ENCODE measurements at regions not wholly inside any gene's neighbourhood (a gene's known extent, or its start where the extent isn't known, plus 50 kb on each side); places are given as distances from the start of the nearest gene placed in this dataset.

DNA sequence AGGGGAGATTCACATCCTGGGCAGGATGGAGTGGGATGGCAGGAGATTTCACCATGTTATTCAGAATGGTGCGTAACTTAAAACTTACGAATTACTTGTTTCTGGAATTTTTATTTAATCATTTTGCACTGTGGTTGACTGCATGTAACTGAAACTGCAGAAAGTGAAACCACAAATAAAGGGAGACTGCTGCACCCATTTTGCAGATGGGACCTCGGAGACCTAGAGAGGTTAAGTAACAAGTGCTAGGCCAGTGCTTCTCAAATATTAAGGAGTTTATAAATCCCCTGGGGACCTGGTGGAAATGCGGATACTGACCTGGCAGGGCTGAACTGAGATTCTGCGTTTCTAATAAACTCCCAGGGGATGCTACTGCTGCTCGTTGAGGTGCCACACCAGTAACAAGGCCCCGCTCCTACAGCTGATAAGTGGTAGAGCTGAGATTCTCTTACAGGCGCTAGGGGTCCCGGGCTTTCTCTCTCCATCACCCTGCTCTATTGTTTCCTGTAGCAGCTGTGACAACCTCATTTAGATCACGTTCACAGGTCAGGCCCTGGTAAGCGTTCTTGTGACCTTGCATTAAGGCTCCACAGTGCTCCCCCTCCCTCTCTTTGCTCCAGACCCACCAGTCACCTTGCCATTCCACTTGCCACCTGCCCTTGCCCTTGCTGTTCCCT lies 167.1 kb upstream of the CDH13 start:
- TF ChIP-seq GTF2I (CRISPR knock-in tag; conservative IDR thresholded peaks at IDR 0.05) = no peak
- no peak for TF ChIP-seq USF2 (CRISPR knock-in tag; IDR thresholded peaks at IDR 0.05)
- TF ChIP-seq ESRRA (CRISPR knock-in tag; IDR thresholded peaks at IDR 0.05; ENCODE audit: borderline replicate concordance) = no peak
- no peak for TF ChIP-seq CTCF (IDR thresholded peaks at IDR 0.05)
- TF ChIP-seq, protein P1, sequence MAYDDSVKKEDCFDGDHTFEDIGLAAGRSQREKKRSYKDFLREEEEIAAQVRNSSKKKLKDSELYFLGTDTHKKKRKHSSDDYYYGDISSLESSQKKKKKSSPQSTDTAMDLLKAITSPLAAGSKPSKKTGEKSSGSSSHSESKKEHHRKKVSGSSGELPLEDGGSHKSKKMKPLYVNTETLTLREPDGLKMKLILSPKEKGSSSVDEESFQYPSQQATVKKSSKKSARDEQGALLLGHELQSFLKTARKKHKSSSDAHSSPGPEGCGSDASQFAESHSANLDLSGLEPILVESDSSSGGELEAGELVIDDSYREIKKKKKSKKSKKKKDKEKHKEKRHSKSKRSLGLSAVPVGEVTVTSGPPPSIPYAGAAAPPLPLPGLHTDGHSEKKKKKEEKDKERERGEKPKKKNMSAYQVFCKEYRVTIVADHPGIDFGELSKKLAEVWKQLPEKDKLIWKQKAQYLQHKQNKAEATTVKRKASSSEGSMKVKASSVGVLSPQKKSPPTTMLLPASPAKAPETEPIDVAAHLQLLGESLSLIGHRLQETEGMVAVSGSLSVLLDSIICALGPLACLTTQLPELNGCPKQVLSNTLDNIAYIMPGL (CRISPR knock-in tag; IDR thresholded peaks at IDR 0.05) = no peak
- TF ChIP-seq MYBL2 (CRISPR knock-in tag; IDR thresholded peaks at IDR 0.05) = no peak
- no peak for TF ChIP-seq IRF2 (CRISPR knock-in tag; IDR thresholded peaks at IDR 0.05; ENCODE audit: borderline replicate concordance, low read depth)
- TF ChIP-seq FOXP1 (CRISPR knock-in tag; IDR thresholded peaks at IDR 0.05; ENCODE audit: borderline replicate concordance) = no peak
- no peak for TF ChIP-seq ZNF263 (CRISPR knock-in tag; IDR thresholded peaks at IDR 0.05; ENCODE audit: low read depth)
- no peak for TF ChIP-seq CREB1 (CRISPR knock-in tag; IDR thresholded peaks at IDR 0.05)
